ENCODE measurements at regions not wholly inside any gene's neighbourhood (a gene's known extent, or its start where the extent isn't known, plus 50 kb on each side); places are given as distances from the start of the nearest gene placed in this dataset.

GRCh38 chrX:14386981-14387380 is 142.4 kb upstream of the GLRA2 start:
- ATAC-seq (ENCODE audit: low read depth): no peak
- Histone ChIP-seq H2AK5ac (ENCODE audit: low read depth, low read length) (no peak overlapping the region), H3K36me3 (ENCODE audit: control insufficient read depth, insufficient read depth, low read length) (no peaks in the 10 kb centered on the region), H4K5ac (ENCODE audit: low read depth, low read length) (no peak overlapping the region), H3K56ac (ENCODE audit: extremely low read depth, insufficient read depth, low read length) (no peak overlapping the region), H3K4me1 (ENCODE audit: control insufficient read depth, insufficient read depth, low read length) (no peaks in the 10 kb centered on the region), H4K91ac (ENCODE audit: insufficient read depth, low read depth, low read length) (no peak overlapping the region), H2AK9ac (replicated peaks; ENCODE audit: low read depth, low read length, poor library complexity) (no peak overlapping the region), H3K4me2 (ENCODE audit: low read depth, low read length) (no peak overlapping the region), H3K4ac (ENCODE audit: low read depth, low read length) (no peak overlapping the region), H2BK20ac (ENCODE audit: low read depth, low read length) (no peak overlapping the region), H3K79me1 (ENCODE audit: low read depth in 1 of 2, low read length in 2 of 2) (no peaks in the 10 kb centered on the region), H3K9me3 (ENCODE audit: control insufficient read depth, insufficient read depth, low read length) (no peaks in the 10 kb centered on the region), H3K14ac (replicated peaks; ENCODE audit: low read depth, low read length) (no peak overlapping the region), H3K4me3 (ENCODE audit: insufficient read depth, low read depth, low read length) (no peak overlapping the region), H3K18ac (ENCODE audit: low read depth, low read length) (no peak overlapping the region), H3K9ac (ENCODE audit: low read depth, low read length) (no peak overlapping the region), H4K20me1 (ENCODE audit: insufficient read depth, low read length) (no peaks in the 10 kb centered on the region), H2BK15ac (ENCODE audit: low read depth, low read length) (no peak overlapping the region), H3K27ac (ENCODE audit: insufficient read depth, low read length) (no peak overlapping the region), H4K8ac (ENCODE audit: low read depth in 2 of 2, low read length in 2 of 2) (no peak overlapping the region), H2BK120ac (ENCODE audit: low read depth, low read length) (no peak overlapping the region), H2BK5ac (ENCODE audit: low read depth, low read length, poor library complexity, severe bottlenecking) (no peak overlapping the region), H3K27me3 (ENCODE audit: control insufficient read depth, insufficient read depth, low read length) (no peaks in the 10 kb centered on the region), H3K23ac (ENCODE audit: low read depth, low read length) (no peak overlapping the region), H2AFZ (replicated peaks; ENCODE audit: low read length, poor library complexity) (no peak overlapping the region), H3K9me1 (ENCODE audit: insufficient read depth, low read length) (no peaks in the 10 kb centered on the region)
- intact Hi-C loops (cut with micrococcal nuclease) (no loop called here), dilution Hi-C loops (cut with HindIII; ENCODE audit: low sequenced_read_pairs, unreplicated experiment) (no loop called here), in situ Hi-C loops (cut with MboI; ENCODE audit: low sequenced_read_pairs) (no loop called here)
- TF ChIP-seq RCOR1 (IDR thresholded peaks at IDR 0.05; ENCODE audit: insufficient replicate concordance, low read length): no peak
- no peak for TF ChIP-seq ELK1 (IDR thresholded peaks at IDR 0.05; ENCODE audit: borderline replicate concordance, low read depth, low read length)
- TF ChIP-seq MXI1 (IDR thresholded peaks at IDR 0.05; ENCODE audit: borderline replicate concordance, low read depth, low read length): no peak
- no peak for TF ChIP-seq MAZ (IDR thresholded peaks at IDR 0.05; ENCODE audit: borderline replicate concordance, low read depth, low read length)
- TF ChIP-seq CHD1 (IDR thresholded peaks at IDR 0.05; ENCODE audit: low read depth, low read length): no peak
- no peak for TF ChIP-seq SMC3 (IDR thresholded peaks at IDR 0.05; ENCODE audit: low read depth, low read length)
- TF ChIP-seq NFE2L2 (IDR thresholded peaks at IDR 0.05; ENCODE audit: low read depth, low read length): no peak
- TF ChIP-seq POLR2A (IDR thresholded peaks at IDR 0.05; ENCODE audit: low read depth, low read length): no peak
- no peak for TF ChIP-seq USF2 (IDR thresholded peaks at IDR 0.05; ENCODE audit: low read depth, low read length)
- no peak for TF ChIP-seq MAFK (IDR thresholded peaks at IDR 0.05; ENCODE audit: low read depth, low read length)
- TF ChIP-seq RAD21 (IDR thresholded peaks at IDR 0.05; ENCODE audit: low read length): no peak
- TF ChIP-seq BHLHE40 (IDR thresholded peaks at IDR 0.05; ENCODE audit: low read depth, low read length): no peak
- TF ChIP-seq CTCF (conservative IDR thresholded peaks at IDR 0.05; ENCODE audit: low read depth, low read length): no peak
- TF ChIP-seq RFX5 (IDR thresholded peaks at IDR 0.05; ENCODE audit: low read depth, low read length): no peak
- no peak for TF ChIP-seq FOS (IDR thresholded peaks at IDR 0.05; ENCODE audit: low read depth, low read length)
- TF ChIP-seq CEBPB (IDR thresholded peaks at IDR 0.05; ENCODE audit: low read depth, low read length): no peak
- DNase-seq: no peak
- ChIA-PET CTCF (no interaction called here), POLR2A (ENCODE audit: unreplicated experiment) (no interaction called here)
- no TSS peak for BruUV-seq (replicated peaks)
- WGBS, 2 experiments (ENCODE audit: extremely low coverage in 2 of 2, insufficient read length in 1 of 2): 40% methylated on average over 1 of the region's 4 CpGs; no CpG with 5 or more reads in 1 of the 2 experiments
